ENCODE measurements at regions not wholly inside any gene's neighbourhood (a gene's known extent, or its start where the extent isn't known, plus 50 kb on each side); places are given as distances from the start of the nearest gene placed in this dataset.

- Histone ChIP-seq H3K23ac (ENCODE audit: low read depth, low read length) (no peak overlapping the region), H3K9me3 (ENCODE audit: control insufficient read depth, insufficient read depth, low read length) (no peaks in the 10 kb centered on the region), H3K4ac (ENCODE audit: low read depth, low read length) (no peak overlapping the region), H3K9ac (ENCODE audit: low read depth, low read length) (no peak overlapping the region), H4K8ac (ENCODE audit: low read depth in 2 of 2, low read length in 2 of 2) (no peak overlapping the region), H2BK5ac (ENCODE audit: low read depth, low read length, poor library complexity, severe bottlenecking) (no peak overlapping the region), H2BK20ac (ENCODE audit: low read depth, low read length) (no peak overlapping the region), H2AK5ac (ENCODE audit: low read depth, low read length) (0 out of 2 replicates have a peak overlapping the region, but pooled peaks have one; percentile 7), H3K18ac (ENCODE audit: low read depth, low read length) (no peak overlapping the region), H2BK15ac (ENCODE audit: low read depth, low read length) (no peak overlapping the region), H4K20me1 (ENCODE audit: insufficient read depth, low read length) (no peaks in the 10 kb centered on the region), H2AK9ac (replicated peaks; ENCODE audit: low read depth, low read length, poor library complexity) (no peak overlapping the region), H3K4me1 (ENCODE audit: control insufficient read depth, insufficient read depth, low read length) (peaks cover 16% of the 10 kb centered on the region), H3K79me1 (ENCODE audit: low read depth in 1 of 2, low read length in 2 of 2) (peaks cover 0 to 8% of the 10 kb centered on the region in 2 experiments; a peak in 1 of 4 replicates), H3K4me3 (ENCODE audit: insufficient read depth, low read depth, low read length) (no peak overlapping the region), H4K5ac (ENCODE audit: low read depth, low read length) (no peak overlapping the region), H2AFZ (replicated peaks; ENCODE audit: low read length, poor library complexity) (no peak overlapping the region), H2BK120ac (ENCODE audit: low read depth, low read length) (no peak overlapping the region), H3K14ac (replicated peaks; ENCODE audit: low read depth, low read length) (no peak overlapping the region), H3K4me2 (ENCODE audit: low read depth, low read length) (no peak overlapping the region), H3K9me1 (ENCODE audit: insufficient read depth, low read length) (peaks cover 9% of the 10 kb centered on the region), H3K36me3 (ENCODE audit: control insufficient read depth, insufficient read depth, low read length) (no peaks in the 10 kb centered on the region), H3K27me3 (ENCODE audit: control insufficient read depth, insufficient read depth, low read length) (no peaks in the 10 kb centered on the region), H4K91ac (ENCODE audit: insufficient read depth, low read depth, low read length) (no peak overlapping the region), H3K56ac (ENCODE audit: extremely low read depth, insufficient read depth, low read length) (no peak overlapping the region), H3K27ac (ENCODE audit: insufficient read depth, low read length) (no peak overlapping the region)
- in situ Hi-C loops (cut with MboI; ENCODE audit: low sequenced_read_pairs) (no loop called here), dilution Hi-C loops (cut with HindIII; ENCODE audit: low sequenced_read_pairs, unreplicated experiment) (no loop called here), intact Hi-C loops (cut with micrococcal nuclease) (no loop called here)
- ATAC-seq (ENCODE audit: low read depth) (no peak), DNase-seq (no peak)
- BruUV-seq (replicated peaks) = no TSS peak
- TF ChIP-seq FOS (IDR thresholded peaks at IDR 0.05; ENCODE audit: low read depth, low read length) (no peak), CEBPB (IDR thresholded peaks at IDR 0.05; ENCODE audit: low read depth, low read length) (no peak), RCOR1 (IDR thresholded peaks at IDR 0.05; ENCODE audit: insufficient replicate concordance, low read length) (no peak), RAD21 (IDR thresholded peaks at IDR 0.05; ENCODE audit: low read length) (no peak), CTCF (conservative IDR thresholded peaks at IDR 0.05; ENCODE audit: low read depth, low read length) (no peak), MXI1 (IDR thresholded peaks at IDR 0.05; ENCODE audit: borderline replicate concordance, low read depth, low read length) (no peak), BHLHE40 (IDR thresholded peaks at IDR 0.05; ENCODE audit: low read depth, low read length) (no peak), ELK1 (IDR thresholded peaks at IDR 0.05; ENCODE audit: borderline replicate concordance, low read depth, low read length) (no peak), USF2 (IDR thresholded peaks at IDR 0.05; ENCODE audit: low read depth, low read length) (no peak), CHD1 (IDR thresholded peaks at IDR 0.05; ENCODE audit: low read depth, low read length) (no peak), SMC3 (IDR thresholded peaks at IDR 0.05; ENCODE audit: low read depth, low read length) (no peak), RFX5 (IDR thresholded peaks at IDR 0.05; ENCODE audit: low read depth, low read length) (no peak), MAFK (IDR thresholded peaks at IDR 0.05; ENCODE audit: low read depth, low read length) (no peak), POLR2A (IDR thresholded peaks at IDR 0.05; ENCODE audit: low read depth, low read length) (no peak), NFE2L2 (IDR thresholded peaks at IDR 0.05; ENCODE audit: low read depth, low read length) (no peak)
- CTCF ChIA-PET = no interaction called here
- POLR2A ChIA-PET (ENCODE audit: unreplicated experiment) = no interaction called here
- WGBS, 2 experiments (ENCODE audit: extremely low coverage in 2 of 2, insufficient read length in 1 of 2) = 90% methylated on average over 2 of the region's 12 CpGs; no CpG with 5 or more reads in 1 of the 2 experiments
Measured at GRCh38 chr4:186906722-186907121, 183.1 kb upstream of the FAT1 start.
